H1 (cell line): ENCODE measurements at regions not wholly inside any gene's neighbourhood (a gene's known extent, or its start where the extent isn't known, plus 50 kb on each side); places are given as distances from the start of the nearest gene placed in this dataset.

ENCODE experiments used
- CTCF ChIA-PET: fragments of 300-600 bp; sonication (Branson Sonifier 250); formaldehyde crosslinking; loops from one replicate; lab custom pipeline; 2021; ENCODE audit not compliant: partially characterized antibody; lab: Charles Lee
- POLR2A ChIA-PET: fragments of 300-600 bp; sonication (Branson Sonifier 250); formaldehyde crosslinking; loops from one replicate; lab custom pipeline; 2021; ENCODE audit warnings: inconsistent platforms; ENCODE audit not compliant: partially characterized antibody; lab: Charles Lee
- DNase-seq, 2 experiments: peaks; one replicate each; pipeline versions ENCODE4 v3.0.0 to v3.0.0-alpha.2; 2010 to 2022; ENCODE audit warnings: low spot score in 2 of 2, low read depth in 1 of 2, mixed read lengths in 1 of 2
- FAIRE-seq: peaks from 2 replicates; lab custom pipeline; 2011; peaks lifted over from hg19 to GRCh38; lab: Jason Lieb, UNC
- H2AFZ ChIP-seq: 2 replicates; pipeline ENCODE4 v1.8.1; 2012; ENCODE audit warnings: low read length, inconsistent platforms
- H2AK5ac ChIP-seq: 2 replicates; pipeline ENCODE4 v1.6.1; 2013; ENCODE audit warnings: low read depth, low read length
- H2BK120ac ChIP-seq: replicated peaks from 2 replicates; pipeline ENCODE3; 2013; ENCODE audit warnings: low read depth, low read length, inconsistent platforms
- H2BK12ac ChIP-seq: 2 replicates; pipeline ENCODE4 v1.6.1; 2013; ENCODE audit warnings: low read depth, low read length
- H2BK15ac ChIP-seq: 2 replicates; pipeline ENCODE4 v1.6.1; 2013; ENCODE audit warnings: low read length
- H2BK20ac ChIP-seq: 2 replicates; pipeline ENCODE4 v1.6.1; 2013; ENCODE audit warnings: low read length
- H2BK5ac ChIP-seq: 2 replicates; pipeline ENCODE4 v1.6.1; 2013; ENCODE audit warnings: low read depth, low read length
- H3K14ac ChIP-seq: 2 replicates; pipeline ENCODE4 v1.6.1; 2013; ENCODE audit warnings: inconsistent platforms; ENCODE audit not compliant: insufficient read length
- H3K18ac ChIP-seq: 2 replicates; pipeline ENCODE4 v1.6.1; 2013; ENCODE audit warnings: low read length; ENCODE audit errors: extremely low read depth
- H3K23ac ChIP-seq: 2 replicates; pipeline ENCODE4 v1.6.1; 2013; ENCODE audit warnings: inconsistent platforms; ENCODE audit not compliant: insufficient read length
- H3K23me2 ChIP-seq: 2 replicates; pipeline ENCODE4 v1.6.1; 2013; ENCODE audit warnings: low read depth, low read length
- H3K27ac ChIP-seq: 2 replicates; pipeline ENCODE4 v1.6.1; 2011; ENCODE audit warnings: low read depth, low read length, inconsistent platforms
- H3K27me3 ChIP-seq, 4 experiments: replicated peaks in 1 of 4; 1 replicate in 1 of 4; 2 replicates in 3 of 4; pipeline versions ENCODE4 v1.6.1 to v1.8.1; 2011 to 2013; ENCODE audit warnings: low read length in 3 of 4, mild to moderate bottlenecking in 3 of 4, inconsistent platforms in 2 of 4, mixed read lengths in 2 of 4, moderate library complexity in 1 of 4; ENCODE audit not compliant: control insufficient read depth in 3 of 4, insufficient read depth in 3 of 4; ENCODE audit errors: extremely low read depth in 1 of 4
- H3K36me3 ChIP-seq, 4 experiments: 2 replicates each; pipeline versions ENCODE4 v1.6.1 to v1.8.1; 2011 to 2013; ENCODE audit warnings: mild to moderate bottlenecking in 4 of 4, low read length in 3 of 4, moderate library complexity in 2 of 4, control low read depth in 1 of 4, inconsistent platforms in 1 of 4; ENCODE audit not compliant: insufficient read depth in 4 of 4, control insufficient read depth in 2 of 4
- H3K4ac ChIP-seq: replicated peaks from 2 replicates; pipeline ENCODE3; 2013; ENCODE audit warnings: low read length, low read depth, mixed read lengths, inconsistent platforms; ENCODE audit not compliant: insufficient read length
- H3K4me1 ChIP-seq, 4 experiments: replicated peaks in 1 of 4; 1 replicate in 1 of 4; 2 replicates in 3 of 4; pipeline versions ENCODE4 v1.6.1 to v1.8.1; 2011 to 2013; ENCODE audit warnings: low read length in 3 of 4, inconsistent platforms in 2 of 4, mixed read lengths in 1 of 4; ENCODE audit not compliant: insufficient read depth in 4 of 4, control insufficient read depth in 3 of 4
- H3K4me2 ChIP-seq, 2 experiments: 2 replicates each; pipeline versions ENCODE4 v1.6.1 to v1.8.1; 2011 to 2013; ENCODE audit warnings: low read depth in 2 of 2, low read length in 2 of 2, control low read depth in 1 of 2, inconsistent platforms in 1 of 2, mild to moderate bottlenecking in 1 of 2; ENCODE audit not compliant: insufficient read depth in 1 of 2
- H3K4me3 ChIP-seq, 4 experiments: fragments of 200-600, 300-600 bp in 1 of 4; sonication (generic), shearing (Covaris generic), sonication (Bioruptor Twin) in 1 of 4; 2 replicates each; pipeline versions ENCODE4 v1.5.1 to v1.8.1; 2011 to 2016; ENCODE audit warnings: low read length in 4 of 4, low read depth in 3 of 4, control low read depth in 2 of 4, inconsistent platforms in 2 of 4, mild to moderate bottlenecking in 2 of 4, mixed read lengths in 1 of 4, moderate library complexity in 1 of 4; ENCODE audit not compliant: insufficient read depth in 2 of 4; ENCODE audit errors: extremely low read depth in 1 of 4
- H3K56ac ChIP-seq: replicated peaks from 2 replicates; pipeline ENCODE3; 2013; ENCODE audit warnings: low read depth, mild to moderate bottlenecking, mixed read lengths, low read length, inconsistent platforms; ENCODE audit not compliant: insufficient read length
- H3K79me1 ChIP-seq: 2 replicates; pipeline ENCODE4 v1.6.1; 2013; ENCODE audit warnings: low read depth, low read length, control low read depth
- H3K79me2 ChIP-seq, 2 experiments: 2 replicates each; pipeline versions ENCODE4 v1.6.1 to v1.8.1; 2012 to 2013; ENCODE audit warnings: low read length in 2 of 2, mild to moderate bottlenecking in 2 of 2, inconsistent platforms in 1 of 2; ENCODE audit not compliant: insufficient read depth in 2 of 2, control insufficient read depth in 1 of 2
- H3K9ac ChIP-seq, 4 experiments: replicated peaks in 1 of 4; 1 replicate in 1 of 4; 2 replicates in 3 of 4; pipeline versions ENCODE4 v1.6.1 to v1.8.1; 2011 to 2013; ENCODE audit warnings: low read depth in 3 of 4, low read length in 3 of 4, control low read depth in 2 of 4, mild to moderate bottlenecking in 2 of 4, moderate library complexity in 2 of 4, inconsistent platforms in 1 of 4; ENCODE audit errors: extremely low read depth in 1 of 4
- H3K9me3 ChIP-seq, 2 experiments: 2 replicates each; pipeline versions ENCODE4 v1.6.1 to v1.8.1; 2012 to 2013; ENCODE audit warnings: mild to moderate bottlenecking in 2 of 2, moderate library complexity in 2 of 2, control low read depth in 1 of 2, inconsistent platforms in 1 of 2, low read depth in 1 of 2, low read length in 1 of 2, mixed read lengths in 1 of 2; ENCODE audit not compliant: insufficient read depth in 2 of 2
- H4K20me1 ChIP-seq, 2 experiments: replicated peaks in 1 of 2; 2 replicates each; pipeline versions ENCODE3 to v1.8.1; 2011 to 2013; ENCODE audit warnings: inconsistent platforms in 2 of 2, low read length in 2 of 2, mild to moderate bottlenecking in 1 of 2; ENCODE audit not compliant: insufficient read depth in 2 of 2, control insufficient read depth in 1 of 2
- H4K5ac ChIP-seq: 2 replicates; pipeline ENCODE4 v1.6.1; 2013; ENCODE audit warnings: low read length, low read depth, mixed read lengths, inconsistent platforms; ENCODE audit not compliant: insufficient read length
- H4K8ac ChIP-seq: 2 replicates; pipeline ENCODE4 v1.8.0; 2013; ENCODE audit warnings: mild to moderate bottlenecking, moderate library complexity, low read length, inconsistent platforms; ENCODE audit not compliant: insufficient read depth; ENCODE audit errors: extremely low read depth
- H4K91ac ChIP-seq: replicated peaks from 2 replicates; pipeline ENCODE3; 2013; ENCODE audit warnings: low read length, mixed read lengths, inconsistent platforms; ENCODE audit not compliant: insufficient read length
- BRCA1 ChIP-seq: IDR thresholded peaks from 2 replicates; pipeline ENCODE4 v1.6.1; 2012; ENCODE audit warnings: low read depth, low read length, improper control_type of control experiment
- EGR1 ChIP-seq: IDR thresholded peaks from 2 replicates; pipeline ENCODE4 v1.6.1; 2011; ENCODE audit warnings: low read depth, low read length, borderline replicate concordance
- EP300 ChIP-seq, 2 experiments: IDR thresholded peaks; 1 replicate in 1 of 2; 2 replicates in 1 of 2; pipeline ENCODE4 v1.6.1; 2011 to 2012; ENCODE audit warnings: low read depth in 2 of 2, low read length in 2 of 2, mild to moderate bottlenecking in 2 of 2, borderline replicate concordance in 1 of 2, inconsistent platforms in 1 of 2, moderate library complexity in 1 of 2
- EZH2 ChIP-seq: fragments of 200-600 bp; sonication (generic); IDR thresholded peaks from 2 replicates; pipeline ENCODE4 v1.7.1; 2012; ENCODE audit warnings: low read depth, mild to moderate bottlenecking, moderate library complexity, low read length, inconsistent platforms; ENCODE audit not compliant: severe bottlenecking
- FOSL1 ChIP-seq: IDR thresholded peaks from 2 replicates; pipeline ENCODE4 v1.6.1; 2011; ENCODE audit warnings: mild to moderate bottlenecking, low read depth, low read length, moderate library complexity; ENCODE audit not compliant: insufficient read depth
- GABPA ChIP-seq: IDR thresholded peaks from 2 replicates; pipeline ENCODE4 v1.6.1; 2011; ENCODE audit warnings: mild to moderate bottlenecking, low read length, moderate library complexity, borderline replicate concordance; ENCODE audit not compliant: insufficient read depth
- POU5F1 ChIP-seq: IDR thresholded peaks from 2 replicates; pipeline ENCODE4 v1.6.1; 2011; ENCODE audit warnings: low read depth, mild to moderate bottlenecking, low read length, moderate library complexity
- RBBP5 ChIP-seq: IDR thresholded peaks from 2 replicates; pipeline ENCODE4 v1.7.1; 2012; ENCODE audit warnings: low read depth, mild to moderate bottlenecking, inconsistent platforms, low read length, moderate library complexity, borderline replicate concordance
- TAF1 ChIP-seq: IDR thresholded peaks from 2 replicates; pipeline ENCODE4 v1.6.1; 2011; ENCODE audit warnings: mild to moderate bottlenecking, low read depth, low read length
- ZNF274 ChIP-seq: IDR thresholded peaks from 2 replicates; pipeline ENCODE4 v1.7.0; 2012; ENCODE audit warnings: low read length, borderline replicate concordance; ENCODE audit errors: extremely low read depth
- WGBS, 2 experiments: shearing (Covaris generic) in 1 of 2; methylation state at CpG; one replicate each; pipeline versions ENCODE4 v1.1.6 to v1.1.7; 2013 to 2015; ENCODE audit warnings: low lambda C conversion rate in 2 of 2, mixed read lengths in 2 of 2, inconsistent platforms in 1 of 2, low coverage in 1 of 2, missing lambda C conversion rate in 1 of 2; ENCODE audit not compliant: insufficient replicate concordance in 2 of 2, insufficient coverage in 1 of 2, insufficient read length in 1 of 2; ENCODE audit errors: extremely low coverage in 1 of 2, missing lambda C conversion rate in 1 of 2; 5-methylcytosine and 5-hydroxymethylcytosine counted together

- no peak overlapping the region for H3K27ac ChIP-seq
- DNase-seq (no peak), FAIRE-seq (no peak)
- no peak overlapping the region for H3K4me2 ChIP-seq
- no peak overlapping the region for H2BK120ac ChIP-seq
- no peak overlapping the region for H2BK12ac ChIP-seq
- H2BK20ac ChIP-seq, result no peak overlapping the region
- ChIA-PET CTCF (interaction anchor here (0.7 kb wide), 1 partner anchor 40 kb away, joined by 3 read pairs; no protein-coding TSS in a partner anchor), POLR2A (no interaction called here)
- no peaks in the 10 kb centered on the region for H3K4me1 ChIP-seq
- no peak overlapping the region for H2BK5ac ChIP-seq
- H3K4me3 ChIP-seq, result no peak overlapping the region
- H3K56ac ChIP-seq, result no peak overlapping the region
- no peaks in the 10 kb centered on the region for H3K27me3 ChIP-seq
- no peak overlapping the region for H3K9ac ChIP-seq
- H3K23me2 ChIP-seq, result no peaks in the 10 kb centered on the region
- no peak overlapping the region for H4K5ac ChIP-seq
- H3K23ac ChIP-seq, result no peak overlapping the region
- H2AFZ ChIP-seq, result no peak overlapping the region
- H4K91ac ChIP-seq, result no peak overlapping the region
- no peaks in the 10 kb centered on the region for H3K79me1 ChIP-seq
- H2BK15ac ChIP-seq, result no peak overlapping the region
- H3K9me3 ChIP-seq, result no peaks in the 10 kb centered on the region
- H3K36me3 ChIP-seq, result peaks cover 0 to 4% (median 0%) of the 10 kb centered on the region in 4 experiments; a peak in 1 of 8 replicates
- no peaks in the 10 kb centered on the region for H4K20me1 ChIP-seq
- no peak overlapping the region for H3K18ac ChIP-seq
- no peak overlapping the region for H3K4ac ChIP-seq
- no peak for TF ChIP-seq BRCA1
- TF ChIP-seq TAF1, result no peak
- TF ChIP-seq FOSL1, result no peak
- no peak for TF ChIP-seq EGR1
- TF ChIP-seq RBBP5, result no peak
- TF ChIP-seq GABPA, result no peak
- TF ChIP-seq ZNF274, result no peak
- TF ChIP-seq EP300 (IDR thresholded peaks at IDR 0.05; ENCODE audit: borderline replicate concordance in 1 of 2, low read depth in 2 of 2, low read length in 2 of 2), result no peak
- TF ChIP-seq EZH2, result no peak
- TF ChIP-seq POU5F1, result no peak
- TF ChIP-seq, all 59 proteins: peak for 0
- Histone ChIP-seq H3K79me2 (no peaks in the 10 kb centered on the region), H4K8ac (no peak overlapping the region), H2AK5ac (no peak overlapping the region), H3K14ac (no peak overlapping the region)
- 91% methylated on average over 9 of the region's 9 CpGs; no CpG with 5 or more reads in 1 of the 2 experiments for WGBS, 2 experiments
Measured at GRCh38 chr16:11450136-11450535, 104.9 kb downstream of the RMI2 start.
